Hindlimb muscle (tissue), 1 donor: ENCODE measurements at regions not wholly inside any gene's neighbourhood (a gene's known extent, or its start where the extent isn't known, plus 50 kb on each side); places are given as distances from the start of the nearest gene placed in this dataset.
"Not testable (repeated sequence)": the region's sequence is repeated elsewhere in the genome, so short reads cannot be mapped to it uniquely, and the experiment has no call there.

Experiments used
- DNase-seq: peaks from one replicate; pipeline ENCODE4 v3.0.0-alpha.2; 2013

DNA sequence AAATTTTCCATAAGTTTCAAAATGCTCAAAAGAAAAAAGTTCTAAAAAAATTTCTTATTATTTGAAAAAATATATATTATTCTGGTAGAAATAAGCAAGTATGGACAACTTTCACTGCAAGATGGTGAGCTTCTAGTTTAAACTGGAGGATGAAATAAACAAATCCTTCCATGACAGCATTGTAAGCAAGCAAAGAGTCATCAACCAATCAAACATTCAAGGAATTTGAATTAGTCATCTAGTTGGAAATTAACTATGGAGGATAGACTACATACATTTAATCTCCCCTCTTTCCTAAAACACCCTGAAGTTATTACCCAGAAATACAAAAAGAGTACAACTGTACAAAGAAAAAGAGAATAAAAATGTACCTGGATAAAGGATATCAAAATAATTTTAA lies 51.0 kb upstream of the IRX5 start:
- no peak for DNase-seq

DNA sequence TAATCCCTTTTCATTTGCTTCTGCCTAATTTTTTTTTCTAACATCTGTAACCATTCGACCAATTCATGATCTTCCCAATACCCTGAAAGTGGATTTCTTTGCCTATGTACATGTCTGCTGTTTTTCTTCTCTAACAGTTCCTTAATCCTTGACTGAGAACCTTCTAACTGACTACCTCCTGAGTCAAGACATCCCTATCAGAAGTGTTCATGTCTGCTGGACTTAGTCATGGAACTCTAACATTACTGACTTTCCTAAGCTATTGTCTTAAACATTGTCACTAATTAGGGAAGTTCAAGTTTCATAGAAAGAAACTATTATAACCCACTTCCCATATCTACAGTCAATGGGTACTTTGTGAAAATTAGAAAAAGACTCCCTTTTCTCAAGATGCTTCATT lies 52.4 kb upstream of the IRX5 start:
- no peak for DNase-seq

DNA sequence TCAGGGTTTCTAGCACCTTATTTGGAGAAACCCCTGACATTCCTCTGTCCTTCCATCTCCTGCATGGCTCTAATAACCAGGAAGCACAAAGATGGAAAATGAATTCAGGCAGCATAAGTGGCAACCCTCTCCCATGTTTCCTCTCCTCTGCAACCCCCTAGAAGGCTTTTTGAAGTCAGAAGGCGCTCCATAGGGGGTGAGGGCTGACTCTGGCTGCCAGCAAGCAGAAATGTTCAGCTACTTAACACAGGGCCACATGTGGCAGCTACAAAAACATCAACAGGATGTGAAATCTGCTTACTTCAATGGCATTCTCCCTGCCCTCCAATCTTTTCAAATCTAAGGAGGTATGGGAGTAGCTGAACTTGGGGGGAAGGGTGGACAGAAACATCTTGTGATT lies 55.2 kb upstream of the IRX5 start:
- no peak for DNase-seq

DNA sequence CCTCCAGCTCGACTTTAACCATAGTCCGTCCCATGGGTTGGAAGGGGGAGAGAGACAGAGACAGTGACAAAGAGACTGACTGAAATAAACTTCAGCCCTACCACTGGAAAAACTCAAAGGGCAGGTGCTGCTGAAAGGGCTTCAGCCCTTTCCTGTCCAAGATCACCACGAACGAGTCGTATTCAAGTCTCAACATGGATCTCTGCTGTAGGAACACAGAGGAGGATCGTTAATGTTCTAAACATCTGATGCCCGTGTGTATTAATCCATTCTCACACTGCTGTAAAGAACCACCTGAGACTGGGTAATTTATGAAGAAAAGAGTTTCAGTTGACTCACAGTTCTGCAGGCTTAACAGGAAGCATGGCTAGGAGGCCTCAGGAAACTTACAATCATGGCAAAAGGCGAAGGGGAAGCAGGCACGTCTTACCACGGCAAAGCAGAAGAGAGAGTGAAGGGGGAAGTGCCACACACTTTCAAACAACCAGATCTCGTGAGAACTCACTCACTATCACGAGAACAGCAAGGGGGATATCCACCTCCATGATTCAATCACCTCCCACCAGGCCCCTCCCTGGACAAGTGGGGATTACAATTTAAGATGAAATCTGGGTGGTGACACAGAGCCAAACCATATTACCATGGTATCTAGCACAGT lies 56.8 kb upstream of the IRX5 start:
- not testable (repeated sequence) for DNase-seq

DNA sequence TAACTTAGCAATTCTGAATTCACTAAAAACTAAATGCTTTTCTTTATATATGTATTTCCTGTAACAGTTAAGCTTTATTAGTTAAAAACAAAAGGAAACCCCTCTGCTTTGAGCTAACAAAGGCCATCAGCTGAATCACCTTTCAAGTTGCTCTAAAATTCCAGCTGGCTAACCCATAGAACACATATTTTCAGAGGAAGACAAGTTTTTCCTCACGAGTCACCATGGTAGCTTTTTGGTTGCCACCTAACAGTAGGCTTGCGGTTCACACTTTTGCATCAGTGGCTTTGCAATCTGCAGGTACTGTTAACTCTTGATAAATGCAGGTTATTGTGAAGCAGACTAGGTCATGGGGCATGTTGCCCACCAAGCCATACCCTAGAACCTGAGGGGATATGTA lies 57.6 kb upstream of the IRX5 start:
- no peak for DNase-seq

DNA sequence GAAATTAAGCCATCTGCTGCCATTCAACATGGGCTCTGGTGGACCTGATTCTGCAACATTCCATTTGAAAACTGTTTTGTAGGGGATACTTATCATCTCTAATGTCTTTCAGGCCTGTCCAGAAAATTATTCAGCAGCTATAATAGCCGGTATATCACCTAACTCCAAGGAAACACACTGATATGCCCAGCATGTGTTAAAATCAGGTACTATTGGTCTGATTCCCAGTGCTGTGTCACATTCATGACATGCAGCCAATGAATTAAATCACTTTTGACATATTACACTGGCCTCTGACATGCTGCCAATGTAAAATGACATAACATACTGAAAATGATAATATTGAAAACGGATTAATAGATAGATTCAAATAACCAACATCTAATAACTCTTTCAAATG lies 60.5 kb upstream of the IRX5 start:
- DNase-seq, result no peak

DNA sequence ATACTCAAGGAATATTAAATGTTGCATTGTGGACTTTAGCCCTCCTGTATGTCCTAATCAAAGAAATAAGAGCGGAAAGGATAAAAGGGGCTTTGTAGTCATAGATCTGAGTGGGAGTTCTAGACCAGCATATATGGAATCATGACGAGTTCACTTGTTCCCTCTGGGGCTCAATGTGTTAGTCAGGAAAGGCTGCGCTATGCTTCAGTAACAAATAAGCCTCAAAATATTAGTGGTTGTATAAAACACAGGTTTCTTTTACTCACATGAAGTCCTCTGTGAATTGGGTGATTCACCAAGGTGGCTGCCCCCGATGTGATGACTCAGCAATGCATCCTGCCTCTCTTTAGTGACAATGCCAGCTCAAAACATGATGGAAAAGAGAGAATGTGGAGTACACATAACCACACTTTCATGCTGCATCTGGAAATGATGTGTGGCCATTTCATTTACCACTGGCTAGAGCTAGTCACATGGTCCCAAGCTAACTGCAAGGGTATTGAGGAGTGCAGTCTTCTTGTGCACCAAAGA lies 63.3 kb upstream of the IRX5 start:
- DNase-seq, result no peak

DNA sequence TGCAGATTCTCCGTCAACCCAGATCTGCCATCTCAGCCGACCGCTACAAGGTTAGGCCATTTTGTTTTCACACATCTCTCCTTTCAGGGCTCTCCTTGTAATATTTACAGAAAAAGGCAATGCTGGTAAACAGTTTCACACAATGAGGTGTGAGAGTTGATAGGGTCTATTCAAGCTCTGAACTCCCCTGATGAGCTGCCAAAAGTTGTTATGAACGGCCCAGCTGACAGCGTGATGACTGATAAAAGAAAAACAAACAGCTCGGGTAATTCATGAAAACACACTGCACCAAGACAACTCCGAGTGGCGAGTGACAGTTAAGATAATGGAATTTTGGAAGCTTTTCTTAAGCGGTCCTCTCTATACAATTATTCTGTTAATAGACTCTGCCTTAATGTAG lies 68.1 kb upstream of the IRX5 start:
- no peak for DNase-seq

DNA sequence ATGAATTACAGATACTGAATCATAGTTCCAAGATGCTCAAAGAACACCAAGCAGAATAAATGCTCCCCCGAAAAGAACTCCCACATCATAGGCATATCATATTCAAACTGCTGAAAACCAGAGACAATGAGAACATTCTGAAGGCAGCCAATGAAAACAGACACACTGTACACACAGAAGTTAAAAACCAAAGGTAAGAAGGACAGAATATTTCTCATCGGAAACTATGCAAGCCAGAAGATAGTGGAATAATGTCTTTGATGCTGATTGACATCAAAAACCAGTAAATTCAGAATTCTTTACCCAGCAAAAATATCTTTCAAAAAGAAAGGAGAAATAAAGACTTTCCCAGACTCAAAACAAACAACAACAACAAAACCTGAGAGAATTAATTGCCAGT lies 73.8 kb upstream of the IRX5 start:
- DNase-seq, result no peak

DNA sequence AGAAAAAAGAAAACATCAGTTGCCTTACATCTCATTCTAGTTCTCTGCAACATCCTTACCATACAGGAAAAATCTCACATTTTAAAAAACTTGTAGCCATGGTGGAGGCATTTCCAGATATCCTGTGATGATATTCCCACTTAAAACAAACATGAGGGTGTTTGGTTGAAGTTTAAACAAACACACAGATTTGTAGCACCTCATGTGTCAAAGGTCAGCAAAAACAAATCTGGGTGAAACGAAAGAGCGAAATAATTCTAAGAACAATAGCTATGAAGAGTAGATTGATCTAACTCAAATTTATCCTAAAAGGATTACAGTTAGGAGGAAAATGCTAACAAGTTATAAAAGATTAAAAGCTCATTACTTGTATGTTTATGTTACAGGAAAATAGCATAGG lies 83.1 kb upstream of the IRX5 start:
- no peak for DNase-seq

DNA sequence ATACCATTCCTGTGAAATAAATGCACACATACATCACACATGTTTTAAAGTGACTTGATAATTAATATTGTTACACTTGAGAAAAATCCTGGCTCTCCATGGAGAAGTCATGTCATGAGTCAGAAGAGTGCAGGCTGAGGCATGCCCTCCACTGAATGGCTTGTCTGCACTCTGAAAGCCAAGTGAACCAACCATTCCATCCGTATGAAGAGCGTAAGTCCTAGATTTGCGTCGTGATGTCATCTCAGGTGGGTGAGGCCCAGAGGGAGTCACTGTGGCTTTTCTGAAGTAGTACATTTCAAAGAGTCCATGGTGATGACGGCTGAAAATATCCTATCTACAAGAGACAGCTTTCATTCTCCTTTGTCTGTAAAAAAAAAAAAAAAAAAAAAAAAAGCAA lies 83.5 kb upstream of the IRX5 start:
- no peak for DNase-seq

DNA sequence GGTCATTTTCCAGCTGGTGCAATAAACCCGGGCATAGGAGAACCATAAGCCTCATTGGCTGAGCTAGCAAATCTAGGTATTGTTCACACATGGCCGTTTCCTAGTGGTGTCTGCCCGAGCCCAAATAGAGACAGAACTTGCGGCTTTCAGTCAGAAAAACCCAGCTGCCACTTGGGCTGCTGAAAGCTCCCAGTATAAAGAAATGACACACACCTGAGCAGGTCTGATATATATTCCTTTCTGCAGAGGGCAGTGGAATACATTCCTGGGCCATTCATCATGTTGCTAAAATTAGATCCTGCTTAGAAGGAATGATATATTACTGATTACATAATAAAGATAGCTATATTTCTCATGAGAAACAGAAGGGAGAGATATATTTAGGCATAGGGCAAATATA lies 83.9 kb upstream of the IRX5 start:
- no peak for DNase-seq

DNA sequence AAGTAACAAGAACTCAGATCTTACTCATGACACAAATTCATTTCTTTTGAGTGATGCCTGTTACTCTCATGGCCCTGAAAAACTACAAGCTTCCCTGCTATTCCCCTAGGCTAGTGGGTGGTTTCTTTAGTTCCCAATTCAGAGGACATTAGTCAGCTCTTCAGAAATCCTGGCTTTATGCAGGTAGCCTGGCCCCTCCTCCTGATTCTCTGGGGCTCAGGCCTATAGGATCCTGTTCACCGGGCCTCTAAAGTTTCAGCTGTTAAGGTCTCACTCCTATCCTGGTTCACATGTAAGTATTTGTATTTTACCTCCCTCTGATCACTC lies 87.3 kb upstream of the IRX5 start:
- no peak for DNase-seq

DNA sequence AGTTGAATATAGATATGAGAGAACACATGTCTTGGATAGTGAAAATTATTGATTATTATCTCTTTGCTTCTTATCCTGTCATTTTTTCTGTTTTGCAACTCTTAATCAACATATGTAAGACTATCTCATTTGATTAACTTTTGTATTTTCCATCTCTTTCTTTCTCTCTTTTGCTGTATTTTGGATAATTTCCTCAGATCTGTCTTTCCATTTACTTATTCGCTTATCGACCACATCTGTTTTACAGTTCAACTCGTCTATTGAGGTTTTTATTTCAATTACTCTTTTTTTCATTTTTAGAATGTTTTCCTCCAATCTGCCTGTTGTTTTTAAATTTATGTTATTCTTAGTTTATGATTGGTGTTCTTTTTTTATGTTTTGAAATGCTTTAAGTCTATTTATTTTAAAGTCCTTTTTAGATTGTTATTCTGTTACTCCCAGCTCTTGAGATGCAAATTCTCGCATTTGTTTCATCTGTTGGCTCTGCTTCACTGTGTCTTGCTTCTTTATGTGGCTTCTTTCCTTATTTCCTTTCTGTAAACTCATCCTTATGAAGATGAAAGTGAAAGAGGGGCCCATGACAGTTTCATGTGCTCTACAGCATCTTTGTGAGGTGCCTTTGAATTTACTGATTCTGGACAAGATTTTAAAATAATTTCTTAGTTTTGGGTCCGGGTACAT lies 87.8 kb upstream of the IRX5 start:
- DNase-seq, result no peak

DNA sequence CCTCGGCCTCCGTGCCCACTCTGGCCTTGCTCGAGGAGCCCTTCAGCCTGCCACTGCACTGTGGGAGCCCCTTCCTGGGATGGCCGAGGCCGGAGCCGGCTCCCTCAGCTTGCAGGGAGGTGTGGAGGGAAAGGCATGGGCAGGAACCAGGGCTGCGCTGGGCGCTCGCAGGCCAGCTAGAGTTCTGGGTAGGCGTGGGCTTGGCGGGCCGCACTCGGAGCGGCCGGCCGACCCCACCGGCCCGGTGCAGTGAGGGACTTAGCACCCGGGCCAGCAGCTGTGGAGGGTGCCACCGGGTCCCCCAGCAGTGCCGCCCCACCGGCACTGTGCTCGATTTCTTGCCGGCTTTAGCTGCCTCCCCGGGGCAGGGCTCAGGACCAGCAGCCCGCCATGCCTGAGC lies 101.0 kb upstream of the IRX5 start:
- no peak for DNase-seq

DNA sequence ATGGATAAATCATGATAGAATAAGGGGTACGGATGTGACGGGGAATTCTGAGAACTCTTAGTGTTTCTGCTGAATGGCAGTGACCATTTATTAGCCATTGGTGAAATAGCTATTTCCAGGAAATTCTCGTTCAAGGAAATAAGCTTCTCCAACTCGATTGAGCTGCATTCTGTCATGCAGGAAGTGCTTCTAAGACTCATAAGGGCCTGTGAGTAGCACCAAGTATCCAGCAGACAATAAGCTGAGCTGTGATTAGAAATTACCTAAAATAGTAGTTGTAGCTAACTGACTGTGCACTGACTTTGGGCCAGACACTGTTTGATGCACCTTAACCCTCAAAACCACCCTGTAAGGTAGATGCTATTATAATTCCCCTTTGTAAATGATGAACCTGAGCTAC lies 107.8 kb upstream of the IRX5 start:
- DNase-seq, result no peak

DNA sequence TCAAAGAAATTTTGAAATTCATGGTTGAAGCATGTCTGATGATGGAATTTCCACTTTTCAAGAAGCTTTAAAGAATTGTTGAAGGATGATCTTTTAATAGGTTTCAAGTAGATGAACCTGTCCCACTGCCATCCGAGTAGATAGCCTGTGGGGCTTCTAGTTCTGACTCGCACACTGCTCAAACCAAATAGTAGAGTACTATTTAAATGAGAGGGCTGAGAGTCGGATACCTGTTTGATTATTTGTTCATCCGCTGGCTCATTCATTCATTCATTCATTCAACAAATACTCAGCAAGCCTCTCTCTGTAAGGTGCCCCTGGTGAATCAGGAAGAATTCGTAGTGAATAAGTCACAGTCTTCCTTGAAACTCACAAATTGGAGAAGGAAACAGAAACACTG lies 108.2 kb upstream of the IRX5 start:
- DNase-seq, result no peak

DNA sequence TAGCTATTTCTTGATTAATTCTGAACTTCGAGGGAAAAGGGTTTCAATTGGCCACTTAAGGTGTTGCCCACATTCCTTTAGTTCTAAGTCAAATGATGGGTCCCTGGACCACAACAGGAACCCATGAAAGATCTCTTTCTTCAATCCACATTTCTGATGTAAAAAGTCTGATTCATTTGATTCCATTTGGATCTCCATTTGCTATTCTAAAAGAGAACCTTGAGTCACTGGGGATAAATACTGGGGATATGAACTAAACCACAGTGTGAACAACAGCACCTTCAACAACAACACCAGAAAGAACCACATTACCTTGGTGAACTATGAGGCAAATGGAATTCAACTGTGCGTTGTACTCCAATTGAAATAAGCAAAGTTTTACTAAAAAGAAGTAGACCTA lies 108.9 kb upstream of the IRX5 start:
- no peak for DNase-seq

DNA sequence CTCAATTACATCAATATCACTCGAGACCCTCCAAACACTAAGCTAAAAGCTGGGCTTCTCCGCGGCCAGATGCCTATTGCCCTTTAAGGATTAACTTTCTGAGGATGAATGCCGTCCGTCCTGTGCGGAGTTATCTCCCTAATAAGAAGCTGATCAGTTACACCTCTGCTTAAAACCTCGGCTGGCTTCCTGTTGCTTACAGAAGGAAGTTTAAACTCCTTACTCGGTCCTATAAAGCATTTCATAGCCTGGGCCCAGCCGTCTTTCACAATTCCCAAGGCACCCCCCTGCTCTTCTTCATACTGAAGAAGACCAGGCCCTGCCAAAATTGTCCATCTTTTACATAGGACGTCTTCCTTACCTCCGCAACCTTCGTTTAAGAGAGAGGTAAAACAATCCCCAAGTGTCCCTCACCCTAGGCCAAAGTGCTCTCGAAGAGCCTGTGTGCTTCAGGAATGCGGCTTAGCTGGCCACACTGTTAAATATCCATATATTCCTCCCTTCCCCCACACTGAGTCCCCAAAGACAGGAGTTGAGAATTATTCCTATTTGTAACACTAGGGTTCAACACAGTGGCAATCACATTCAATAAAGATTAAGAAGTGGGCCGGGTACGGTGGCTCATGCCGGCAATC lies 112.6 kb upstream of the IRX5 start:
- no peak for DNase-seq

DNA sequence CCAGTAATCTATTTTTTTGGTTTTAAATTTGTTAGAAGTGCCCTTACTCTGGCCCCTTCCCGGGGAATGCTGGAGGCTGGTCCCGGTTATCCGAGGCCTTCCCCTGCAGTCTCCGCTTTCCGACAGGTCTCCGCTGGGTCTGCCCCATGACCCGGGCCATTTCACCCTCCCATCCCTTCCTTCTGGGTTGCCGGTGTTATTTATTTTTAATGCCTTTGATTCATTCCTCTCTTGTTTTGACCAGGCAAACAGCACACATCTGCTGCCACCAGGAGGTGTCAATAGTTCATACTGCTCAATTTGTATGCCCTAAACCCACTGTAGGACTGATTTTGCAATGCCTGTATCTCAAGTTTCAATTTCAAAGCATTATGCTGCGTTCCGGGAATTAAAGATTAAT lies 113.2 kb upstream of the IRX5 start:
- no peak for DNase-seq

DNA sequence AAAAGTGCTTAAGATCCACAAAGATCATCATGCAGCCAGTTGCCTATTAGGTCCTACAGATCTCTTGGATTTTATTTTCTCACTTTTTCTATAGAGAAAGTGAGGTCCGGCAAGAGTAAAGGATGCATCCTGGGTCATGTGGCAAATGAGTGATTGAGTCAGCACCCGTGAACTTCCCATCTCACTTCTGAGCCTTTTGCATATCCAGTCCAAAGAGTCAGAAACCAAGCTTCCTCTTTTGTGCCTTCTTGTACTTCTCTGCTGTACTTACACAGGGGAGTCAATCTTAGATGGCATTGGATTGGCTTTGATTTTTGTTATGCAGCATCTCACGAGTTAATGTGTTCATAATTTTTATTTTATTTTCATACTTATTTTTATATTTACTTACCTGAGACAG lies 114.2 kb upstream of the IRX5 start:
- DNase-seq, result no peak

DNA sequence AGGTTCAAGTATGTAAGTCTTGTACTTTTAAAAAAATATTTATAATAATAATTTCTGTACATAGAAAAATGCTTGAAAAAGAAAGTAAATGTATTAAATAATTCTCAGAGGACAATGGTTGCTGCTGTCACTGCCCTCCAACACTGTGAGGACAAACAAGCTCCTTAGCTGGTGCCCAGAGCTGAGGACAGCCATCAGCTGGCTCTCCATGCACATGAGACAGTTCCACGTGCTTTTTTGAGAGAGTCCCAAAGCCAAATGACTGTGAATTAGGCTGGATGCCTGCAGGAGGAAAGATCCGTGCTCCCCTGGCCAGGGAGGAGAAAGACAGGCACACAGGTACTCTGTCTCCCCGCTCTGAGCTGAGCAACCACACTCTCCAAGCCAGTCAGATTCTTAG lies 115.5 kb upstream of the IRX5 start:
- DNase-seq, result no peak

DNA sequence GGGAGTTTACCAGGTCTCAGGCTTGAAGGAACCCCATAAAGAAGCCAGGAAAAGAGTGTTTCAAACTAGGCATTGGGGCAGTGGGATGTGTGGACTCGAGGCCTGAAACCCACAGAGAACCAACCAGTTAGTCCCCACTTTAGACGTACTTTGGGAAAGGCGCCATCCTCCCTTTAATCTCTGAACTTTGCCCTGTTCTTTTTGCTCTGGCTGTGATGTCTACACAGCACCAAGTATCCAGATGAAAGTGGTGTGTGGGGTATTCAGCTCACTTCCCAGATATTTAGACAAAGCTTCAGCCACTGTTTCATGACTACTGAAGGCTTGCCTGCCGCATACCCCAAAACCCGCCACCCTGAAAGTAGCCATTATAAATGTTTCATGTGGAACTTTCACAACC lies 116.9 kb upstream of the IRX5 start:
- no peak for DNase-seq

DNA sequence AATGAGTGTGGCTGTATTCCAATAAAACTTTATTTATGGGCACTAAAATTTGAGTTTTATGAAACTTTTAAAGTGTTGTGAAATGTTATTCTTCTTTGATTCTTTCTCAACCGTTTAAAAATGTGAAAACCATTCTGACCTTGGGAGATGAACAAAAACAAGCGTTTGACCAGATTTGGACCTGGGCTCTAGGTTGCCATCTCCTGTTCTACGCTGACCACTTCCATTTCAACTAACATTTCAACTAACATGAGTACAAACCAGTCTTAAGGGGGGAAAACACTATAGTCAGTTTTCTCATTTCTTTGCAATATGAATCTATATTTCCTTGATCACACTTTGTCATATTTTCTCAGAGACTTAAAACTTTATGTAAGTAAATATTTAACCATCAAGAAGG lies 118.4 kb upstream of the IRX5 start:
- DNase-seq, result no peak
